Pulmonary artery endothelial cell (primary cell): ENCODE measurements at regions not wholly inside any gene's neighbourhood (a gene's known extent, or its start where the extent isn't known, plus 50 kb on each side); places are given as distances from the start of the nearest gene placed in this dataset.
"Not testable (repeated sequence)": the region's sequence is repeated elsewhere in the genome, so short reads cannot be mapped to it uniquely, and the experiment has no call there.

Source experiments
- DNase-seq: peaks from one replicate; pipeline ENCODE4 v3.0.0-alpha.2; 2011; ENCODE audit warnings: low read depth, low spot score

- no peak for DNase-seq
Observed at GRCh38 chr12:28975564-28976340, 173.3 kb upstream of the FAR2 start.

GRCh38 chr12:28980436-28980835, 168.6 kb upstream of the FAR2 start:
- DNase-seq: no peak

- no peak for DNase-seq
Observed at GRCh38 chr12:28987538-28988324, 161.3 kb upstream of the FAR2 start.

GRCh38 chr12:28988325-28988704, 160.8 kb upstream of the FAR2 start:
- no peak for DNase-seq

- DNase-seq: no peak
Observed at GRCh38 chr12:28991626-28992025, 157.5 kb upstream of the FAR2 start.

- DNase-seq: no peak
Observed at GRCh38 chr12:28993720-28994119, 155.4 kb upstream of the FAR2 start.

- DNase-seq: no peak
Observed at GRCh38 chr12:28994179-28994715, 154.8 kb upstream of the FAR2 start.

- DNase-seq: no peak
Observed at GRCh38 chr12:28996688-28997087, 152.4 kb upstream of the FAR2 start.

GRCh38 chr12:28998662-28999120, 150.4 kb upstream of the FAR2 start:
- peak; percentile 3 for DNase-seq

GRCh38 chr12:29004066-29004935, 144.8 kb upstream of the FAR2 start:
- no peak for DNase-seq

GRCh38 chr12:29004936-29005304, 144.2 kb upstream of the FAR2 start:
- DNase-seq: no peak

- no peak for DNase-seq
Observed at GRCh38 chr12:29008786-29009185, 140.3 kb upstream of the FAR2 start.

GRCh38 chr12:29012673-29013072, 136.4 kb upstream of the FAR2 start:
- DNase-seq: no peak

- DNase-seq: not testable (repeated sequence)
Observed at GRCh38 chr12:29017532-29017931, 131.5 kb upstream of the FAR2 start.

- DNase-seq: no peak
Observed at GRCh38 chr12:29023436-29024076, 125.5 kb upstream of the FAR2 start.

GRCh38 chr12:29024117-29024516, 125.0 kb upstream of the FAR2 start:
- no peak for DNase-seq

GRCh38 chr12:29025937-29026336, 123.1 kb upstream of the FAR2 start:
- no peak for DNase-seq

- DNase-seq: no peak
Observed at GRCh38 chr12:29026419-29026818, 122.7 kb upstream of the FAR2 start.

- not testable (repeated sequence) for DNase-seq
Observed at GRCh38 chr12:29029484-29029883, 119.6 kb upstream of the FAR2 start.

- no peak for DNase-seq
Observed at GRCh38 chr12:29030006-29030405, 119.1 kb upstream of the FAR2 start.

- no peak for DNase-seq
Observed at GRCh38 chr12:29032446-29032845, 116.6 kb upstream of the FAR2 start.
